GM18517 (cell line): ENCODE measurements at regions not wholly inside any gene's neighbourhood (a gene's known extent, or its start where the extent isn't known, plus 50 kb on each side); places are given as distances from the start of the nearest gene placed in this dataset.
"Not testable (repeated sequence)": the region's sequence is repeated elsewhere in the genome, so short reads cannot be mapped to it uniquely, and the experiment has no call there.

Experiments
- ATAC-seq: cut with Tn5 transposase; IDR thresholded peaks from one replicate; pipeline ENCODE4 v1.9.1; 2021; ENCODE audit warnings: mild to moderate bottlenecking, moderate library complexity; ENCODE audit not compliant: unreplicated experiment

GRCh38 chr16:29191636-29192180 is 206.9 kb downstream of the LAT start:
- not testable (repeated sequence) for ATAC-seq

- not testable (repeated sequence) for ATAC-seq
These were observed 205.9 kb downstream of the LAT start for GRCh38 chr16:29190553-29191431.

GRCh38 chr16:29188806-29189205 is 204.0 kb downstream of the LAT start:
- not testable (repeated sequence) for ATAC-seq

DNA sequence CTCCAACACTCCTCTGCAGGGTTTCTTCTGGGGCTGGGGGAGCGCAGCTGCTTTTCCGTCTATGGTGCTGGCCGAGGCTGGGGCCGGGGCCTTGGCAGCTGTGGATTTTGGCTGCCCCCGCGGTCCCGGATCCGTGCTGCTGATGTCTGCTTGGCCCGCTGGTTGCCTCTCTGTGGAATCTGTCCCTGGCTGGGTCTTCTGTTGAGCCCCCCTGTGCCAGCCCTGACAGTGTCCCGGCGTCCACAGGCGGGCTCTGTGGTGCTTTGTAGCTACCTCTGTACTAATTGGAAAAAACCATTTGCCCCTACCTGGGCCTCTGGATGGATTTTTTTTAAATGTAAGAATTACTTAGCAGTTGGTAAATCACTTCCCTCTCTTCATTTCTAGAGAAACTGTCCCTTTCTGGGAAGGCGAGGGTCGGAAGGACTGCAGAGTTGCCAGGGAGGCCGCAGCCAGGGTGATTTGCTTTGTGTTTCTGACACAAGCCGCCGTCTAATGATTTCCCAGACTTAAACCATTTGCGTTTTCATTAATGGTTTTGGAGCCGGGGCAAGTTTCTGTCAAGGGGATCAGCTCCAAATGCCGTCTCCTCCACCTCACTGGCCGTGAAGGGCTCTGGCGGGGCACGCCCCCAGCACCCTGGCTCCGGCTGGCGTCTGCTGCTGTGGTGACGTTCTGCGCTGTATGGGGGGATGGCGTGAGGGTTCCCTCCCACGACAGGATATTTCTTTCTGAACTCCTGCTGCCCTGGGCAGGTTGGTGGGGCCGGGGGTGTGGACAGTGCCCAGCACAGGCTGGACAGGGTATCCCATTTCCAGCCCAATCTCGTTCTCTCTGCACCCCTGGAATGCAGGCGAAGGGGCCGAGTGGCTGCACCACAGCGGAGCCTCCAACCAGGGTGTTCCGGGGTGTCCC is 201.7 kb downstream of the LAT start:
- not testable (repeated sequence) for ATAC-seq

- ATAC-seq = not testable (repeated sequence)
These were observed 201.0 kb downstream of the LAT start for GRCh38 chr16:29185872-29186271.

DNA sequence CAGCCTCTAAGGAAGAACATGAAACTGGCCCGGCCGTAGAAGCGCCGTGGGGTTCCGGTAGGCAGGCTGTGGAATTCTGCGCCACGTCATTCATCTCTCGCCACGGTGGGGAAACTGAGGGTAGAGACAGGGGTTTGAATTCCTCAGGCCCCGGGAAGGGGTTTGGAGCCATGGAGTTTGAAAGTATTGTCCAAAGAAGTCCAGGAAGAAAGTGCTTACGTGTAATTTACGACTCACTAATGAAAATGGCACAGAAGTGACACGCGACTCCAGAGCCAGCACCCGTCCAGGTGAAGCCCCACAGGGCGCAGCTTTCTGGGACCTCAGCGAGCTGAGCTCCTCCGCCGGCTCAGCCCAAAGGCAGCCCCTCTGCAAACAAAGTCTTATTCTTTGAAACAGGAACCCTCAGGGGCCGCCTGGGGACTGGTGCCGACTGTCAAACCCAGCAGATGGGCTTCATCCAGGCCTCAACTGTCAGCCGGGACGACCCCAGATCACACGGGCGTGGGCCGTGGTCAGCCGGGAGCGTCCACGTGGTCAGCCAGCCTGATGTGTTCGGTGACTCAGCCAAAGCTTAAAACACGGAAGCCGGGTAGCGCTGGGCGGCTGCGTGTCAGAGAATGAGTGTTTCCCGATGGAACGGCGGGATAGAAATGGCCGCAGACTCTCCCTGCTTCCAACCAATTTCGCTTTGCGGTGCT is 200.0 kb downstream of the LAT start:
- not testable (repeated sequence) for ATAC-seq

GRCh38 chr16:29182940-29183868 is 198.4 kb downstream of the LAT start:
- not testable (repeated sequence) for ATAC-seq

DNA sequence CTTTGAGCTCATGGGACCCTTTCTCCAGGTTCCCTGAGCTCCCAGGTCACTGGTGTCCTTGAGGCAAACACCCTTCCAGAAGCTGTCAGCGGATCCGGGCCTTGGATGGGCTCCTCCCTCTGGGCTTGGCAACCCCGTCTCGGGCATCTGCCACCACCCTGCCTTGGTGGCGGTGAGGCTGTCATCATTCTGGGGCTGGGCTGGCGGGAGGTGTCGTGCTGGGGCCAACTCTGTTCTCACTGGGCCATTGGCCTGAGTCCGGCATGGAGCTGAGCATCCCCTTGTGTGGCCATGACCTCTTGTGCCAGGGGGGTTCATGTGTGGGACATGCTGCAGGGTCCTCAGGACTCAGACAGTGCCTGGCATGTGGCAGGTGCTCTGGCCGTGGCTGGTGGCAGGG is 197.6 kb downstream of the LAT start:
- ATAC-seq = no peak

DNA sequence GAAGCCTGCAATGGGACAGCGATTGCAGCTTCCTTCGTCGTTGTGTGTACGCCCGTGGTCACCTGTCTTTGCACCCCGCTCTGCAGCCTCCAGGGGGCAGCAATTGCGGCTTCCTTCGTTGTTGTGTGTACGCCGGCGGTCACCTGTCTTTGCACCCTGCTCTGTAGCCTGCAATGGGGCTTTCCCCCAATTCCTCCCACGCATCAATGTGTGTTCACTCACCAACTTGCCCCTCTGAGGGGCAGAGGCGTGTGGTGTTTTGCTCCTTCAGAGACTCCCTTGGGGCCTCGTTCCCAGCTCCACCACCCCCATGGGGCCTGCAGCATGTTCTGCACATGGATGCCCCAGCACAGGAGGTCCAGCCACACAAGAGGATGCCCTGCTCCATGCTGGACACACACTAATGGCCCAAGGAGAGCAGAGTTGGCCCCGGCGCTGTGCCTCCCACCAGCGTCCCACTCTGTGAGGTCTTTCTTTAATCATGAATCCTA is 197.1 kb downstream of the LAT start:
- not testable (repeated sequence) for ATAC-seq

DNA sequence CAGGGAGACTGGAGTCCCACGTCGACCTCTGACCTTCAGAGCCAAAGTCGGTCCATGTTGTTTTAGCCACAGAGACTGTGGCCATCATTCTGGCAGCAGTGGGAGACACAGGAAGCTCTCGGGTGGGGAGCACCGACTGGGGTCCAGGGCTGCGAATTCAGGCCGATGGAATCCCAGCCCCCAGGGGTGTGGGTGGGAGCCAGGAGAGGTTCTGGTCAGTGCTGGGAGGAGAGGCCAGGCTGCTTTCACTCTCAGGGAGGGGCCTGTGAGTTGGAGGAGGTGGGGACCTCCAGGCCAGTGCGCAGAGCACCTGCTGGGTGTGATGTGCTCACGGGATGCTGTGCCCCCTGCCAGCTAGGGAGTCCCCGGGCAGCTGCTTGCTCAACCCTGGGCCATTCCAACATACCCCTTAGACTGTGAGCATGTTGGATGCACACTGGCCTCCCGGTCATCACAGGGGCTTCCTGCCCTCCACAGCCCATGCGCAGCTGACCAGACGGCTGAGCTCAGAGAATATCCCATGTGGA is 196.5 kb downstream of the LAT start:
- ATAC-seq = not testable (repeated sequence)

GRCh38 chr16:29180206-29180600 is 195.4 kb downstream of the LAT start:
- ATAC-seq = not testable (repeated sequence)

DNA sequence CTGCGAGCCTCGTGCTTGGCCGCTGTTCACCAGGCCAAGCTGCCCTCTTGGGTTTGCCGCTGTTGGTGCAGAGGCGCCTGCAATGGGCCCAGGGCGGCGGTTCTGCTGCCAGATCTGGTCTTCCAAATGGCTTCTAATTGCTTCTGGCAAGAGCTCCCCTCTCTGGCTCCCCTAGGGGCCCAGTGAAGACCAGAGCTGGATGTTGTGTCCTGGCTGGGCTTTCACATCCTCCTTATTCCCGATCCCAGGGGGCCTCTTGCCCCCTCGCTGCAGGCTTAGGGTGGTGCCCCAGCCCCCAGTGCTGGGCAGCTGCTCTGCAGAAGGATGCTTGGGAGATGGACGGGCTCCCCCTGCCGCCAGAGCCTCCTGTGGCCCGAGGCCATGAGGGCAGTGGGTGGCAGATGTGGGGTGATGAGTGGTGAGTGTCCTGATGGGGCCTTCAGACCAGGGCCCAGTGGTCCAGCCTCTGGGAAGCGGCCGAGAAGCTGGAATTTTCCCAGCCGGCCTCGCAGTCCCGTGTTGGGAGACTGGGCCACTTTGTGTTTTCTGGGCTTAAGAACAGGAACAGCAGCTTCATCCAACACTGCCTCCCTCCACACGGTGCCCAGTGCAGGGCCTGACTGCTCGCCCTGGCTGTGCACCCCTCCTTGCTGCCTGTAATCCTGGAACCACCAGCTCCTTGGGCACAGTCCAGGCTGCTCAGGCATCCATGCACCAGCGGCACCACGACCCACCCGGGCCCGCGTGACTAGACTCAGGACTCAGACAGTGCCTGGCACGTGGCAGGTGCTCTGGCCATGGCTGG is 194.8 kb downstream of the LAT start:
- not testable (repeated sequence) for ATAC-seq

DNA sequence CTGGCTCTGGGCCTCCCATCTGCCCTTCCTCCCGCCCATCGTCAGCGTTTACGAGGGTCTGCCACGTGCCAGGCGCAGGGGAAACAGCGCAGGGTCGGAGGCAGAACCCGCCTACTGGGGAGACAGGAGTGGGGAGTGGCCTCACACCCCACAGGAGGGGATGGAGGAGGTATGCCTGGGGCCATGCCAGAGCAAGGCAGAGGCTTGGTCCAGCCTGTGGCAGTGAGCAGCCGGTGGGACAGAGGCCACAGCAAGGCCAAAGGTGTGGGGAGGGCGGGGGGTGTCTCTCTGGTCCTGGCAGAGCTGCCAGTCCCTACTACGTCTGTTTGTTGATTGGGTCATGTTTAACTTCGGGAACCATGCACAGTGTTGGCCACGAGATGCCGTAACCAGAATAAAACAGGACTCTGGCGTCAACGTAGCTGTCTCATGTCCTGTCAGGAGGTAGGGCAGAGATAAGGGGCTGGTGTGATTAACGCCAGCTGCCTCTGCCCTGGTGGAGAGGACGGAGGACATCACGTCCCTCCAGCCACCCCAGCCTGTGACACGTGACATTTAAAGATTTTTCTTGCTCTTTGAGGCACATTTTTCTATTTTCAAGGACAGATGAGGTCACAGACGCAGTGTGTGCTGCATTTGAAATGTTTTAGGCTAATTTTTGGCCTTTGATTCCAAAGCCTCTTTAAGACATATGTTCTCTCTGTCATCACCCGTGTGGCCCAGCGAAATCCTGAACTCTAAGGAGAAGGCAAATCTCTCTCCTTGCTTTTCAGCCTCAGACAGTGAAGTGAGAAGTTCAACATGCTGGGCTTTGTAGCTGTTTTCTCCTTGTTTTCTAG is 193.3 kb downstream of the LAT start:
- not testable (repeated sequence) for ATAC-seq

GRCh38 chr16:29177203-29177887 is 192.5 kb downstream of the LAT start:
- ATAC-seq = not testable (repeated sequence)

DNA sequence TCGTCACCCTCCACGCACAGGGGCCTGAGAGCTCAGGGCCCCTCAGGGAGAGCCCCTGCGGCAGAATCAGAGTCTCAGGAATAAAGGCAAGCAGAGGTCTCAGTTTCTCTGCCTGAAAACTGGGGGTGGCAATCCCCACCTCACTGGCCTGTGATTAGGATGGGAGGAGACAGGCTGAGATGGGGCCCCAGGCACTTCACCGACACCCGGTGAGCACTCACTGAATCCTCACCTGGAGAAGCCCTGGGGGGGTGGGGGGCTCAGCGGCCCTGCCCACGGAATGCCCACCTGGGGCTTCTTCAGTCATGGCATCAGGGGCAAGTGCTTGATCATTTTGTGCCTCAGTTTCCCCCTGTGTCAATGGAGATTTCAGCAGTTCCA is 192.0 kb downstream of the LAT start:
- ATAC-seq = not testable (repeated sequence)

DNA sequence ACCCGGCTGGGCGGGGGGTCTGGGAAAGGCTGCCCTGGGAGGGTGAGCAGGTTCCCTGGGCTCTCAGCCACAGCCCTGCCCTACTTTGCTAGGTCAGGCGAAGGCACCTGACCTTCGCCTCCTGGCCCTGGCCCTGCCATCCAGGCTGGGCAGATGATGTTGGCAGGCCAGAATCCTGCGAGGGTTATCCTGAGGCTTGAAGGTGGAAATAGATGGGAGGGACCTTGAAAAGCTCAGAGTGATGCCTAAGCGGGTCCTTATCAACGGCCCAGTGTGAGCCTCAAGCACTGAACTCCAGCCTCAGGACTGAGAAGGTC is 191.3 kb downstream of the LAT start:
- ATAC-seq = not testable (repeated sequence)
